Thoracic aorta (tissue), 2 donors: ENCODE measurements at regions not wholly inside any gene's neighbourhood (a gene's known extent, or its start where the extent isn't known, plus 50 kb on each side); places are given as distances from the start of the nearest gene placed in this dataset.

ENCODE experiments used
- ATAC-seq: fragments of 150-250 bp; one replicate; pipeline ENCODE4 v1.8.0; 2017; ENCODE audit warnings: low read depth; ENCODE audit not compliant: insufficient number of reproducible peaks, low FRiP score
- DNase-seq: peaks from one replicate; pipeline ENCODE4 v3.0.0-alpha.2; 2020; ENCODE audit warnings: low spot score
- H3K27ac ChIP-seq, 2 donors: fragments of 200-600 bp; sonication (generic); 1 replicate in 1 of 2; 2 replicates in 1 of 2; pipeline ENCODE4 v1.5.1; 2016; ENCODE audit warnings: mild to moderate bottlenecking in 2 of 2, moderate library complexity in 2 of 2
- H3K27me3 ChIP-seq: fragments of 200-600 bp; sonication (generic); replicated peaks from 2 replicates; pipeline ENCODE4 v1.6.0; 2016; ENCODE audit warnings: mild to moderate bottlenecking; ENCODE audit not compliant: insufficient read depth
- H3K36me3 ChIP-seq: fragments of 200-600 bp; sonication (generic); one replicate; pipeline ENCODE4 v1.5.1; 2016
- H3K4me1 ChIP-seq, 2 donors: fragments of 200-600 bp; sonication (generic); 1 replicate in 1 of 2; 2 replicates in 1 of 2; pipeline versions ENCODE4 v1.5.1 to v1.6.0; 2016; ENCODE audit warnings: low read depth in 2 of 2, mild to moderate bottlenecking in 1 of 2; ENCODE audit not compliant: control insufficient read depth in 1 of 2
- H3K4me3 ChIP-seq: fragments of 200-600 bp; sonication (generic); 2 replicates; pipeline ENCODE4 v1.5.1; 2016; ENCODE audit warnings: mild to moderate bottlenecking
- H3K9me3 ChIP-seq: fragments of 200-600 bp; sonication (generic); 2 replicates; pipeline ENCODE4 v1.5.1; 2016
- TF ChIP-seq, protein P1 (sequence below): fragments of 200-600 bp; sonication (generic); IDR thresholded peaks from one replicate; pipeline ENCODE4 v1.5.1; 2019; ENCODE audit warnings: antibody characterized with exemption

DNA sequence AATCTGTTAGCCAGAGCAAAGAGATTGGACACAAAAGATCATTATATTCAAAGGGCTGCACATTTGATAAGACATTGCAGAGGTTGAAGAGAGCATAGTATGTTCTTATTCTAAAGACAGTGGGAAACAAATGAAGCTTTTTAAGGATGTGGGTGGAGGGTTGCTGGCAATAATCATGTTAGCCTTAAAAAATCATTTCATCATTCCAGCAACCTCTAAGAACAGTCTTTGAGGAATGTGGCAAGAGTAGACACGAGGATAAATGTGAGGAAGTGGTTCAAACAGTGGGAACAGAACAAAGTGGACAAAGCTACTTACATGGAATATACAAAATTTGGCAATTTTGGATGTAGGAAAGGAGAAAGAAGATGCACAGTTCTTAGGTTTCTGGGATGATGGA lies 167.3 kb upstream of the SPRY1 start:
- no peak for DNase-seq
- TF ChIP-seq, protein P1, sequence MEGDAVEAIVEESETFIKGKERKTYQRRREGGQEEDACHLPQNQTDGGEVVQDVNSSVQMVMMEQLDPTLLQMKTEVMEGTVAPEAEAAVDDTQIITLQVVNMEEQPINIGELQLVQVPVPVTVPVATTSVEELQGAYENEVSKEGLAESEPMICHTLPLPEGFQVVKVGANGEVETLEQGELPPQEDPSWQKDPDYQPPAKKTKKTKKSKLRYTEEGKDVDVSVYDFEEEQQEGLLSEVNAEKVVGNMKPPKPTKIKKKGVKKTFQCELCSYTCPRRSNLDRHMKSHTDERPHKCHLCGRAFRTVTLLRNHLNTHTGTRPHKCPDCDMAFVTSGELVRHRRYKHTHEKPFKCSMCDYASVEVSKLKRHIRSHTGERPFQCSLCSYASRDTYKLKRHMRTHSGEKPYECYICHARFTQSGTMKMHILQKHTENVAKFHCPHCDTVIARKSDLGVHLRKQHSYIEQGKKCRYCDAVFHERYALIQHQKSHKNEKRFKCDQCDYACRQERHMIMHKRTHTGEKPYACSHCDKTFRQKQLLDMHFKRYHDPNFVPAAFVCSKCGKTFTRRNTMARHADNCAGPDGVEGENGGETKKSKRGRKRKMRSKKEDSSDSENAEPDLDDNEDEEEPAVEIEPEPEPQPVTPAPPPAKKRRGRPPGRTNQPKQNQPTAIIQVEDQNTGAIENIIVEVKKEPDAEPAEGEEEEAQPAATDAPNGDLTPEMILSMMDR: no peak
- Histone ChIP-seq H3K27me3 (no peaks in the 10 kb centered on the region), H3K36me3 (no peaks in the 10 kb centered on the region), H3K27ac (no peak overlapping the region), H3K4me3 (no peak overlapping the region), H3K9me3 (no peaks in the 10 kb centered on the region), H3K4me1 (peaks cover 24 to 28% of the 10 kb centered on the region in 2 donors)
- ATAC-seq: no peak

- H3K4me3 ChIP-seq: no peak overlapping the region
- DNase-seq (no peak), ATAC-seq (no peak)
- H3K4me1 ChIP-seq: peaks cover 28 to 32% of the 10 kb centered on the region in 2 donors
- H3K27me3 ChIP-seq: no peaks in the 10 kb centered on the region
- no peaks in the 10 kb centered on the region for H3K9me3 ChIP-seq
- no peak overlapping the region for H3K27ac ChIP-seq
- no peaks in the 10 kb centered on the region for H3K36me3 ChIP-seq
- TF ChIP-seq, protein P1: no peak
Observed at GRCh38 chr4:123230061-123230460, 166.5 kb upstream of the SPRY1 start.

GRCh38 chr4:123232439-123232838 lies 164.2 kb upstream of the SPRY1 start:
- TF ChIP-seq, protein P1: no peak
- Histone ChIP-seq H3K9me3 (no peaks in the 10 kb centered on the region), H3K27ac (no peak overlapping the region), H3K4me1 (peaks cover 44 to 53% of the 10 kb centered on the region in 2 donors), H3K27me3 (no peaks in the 10 kb centered on the region), H3K36me3 (no peaks in the 10 kb centered on the region), H3K4me3 (no peak overlapping the region)
- DNase-seq: no peak
- no peak for ATAC-seq

DNA sequence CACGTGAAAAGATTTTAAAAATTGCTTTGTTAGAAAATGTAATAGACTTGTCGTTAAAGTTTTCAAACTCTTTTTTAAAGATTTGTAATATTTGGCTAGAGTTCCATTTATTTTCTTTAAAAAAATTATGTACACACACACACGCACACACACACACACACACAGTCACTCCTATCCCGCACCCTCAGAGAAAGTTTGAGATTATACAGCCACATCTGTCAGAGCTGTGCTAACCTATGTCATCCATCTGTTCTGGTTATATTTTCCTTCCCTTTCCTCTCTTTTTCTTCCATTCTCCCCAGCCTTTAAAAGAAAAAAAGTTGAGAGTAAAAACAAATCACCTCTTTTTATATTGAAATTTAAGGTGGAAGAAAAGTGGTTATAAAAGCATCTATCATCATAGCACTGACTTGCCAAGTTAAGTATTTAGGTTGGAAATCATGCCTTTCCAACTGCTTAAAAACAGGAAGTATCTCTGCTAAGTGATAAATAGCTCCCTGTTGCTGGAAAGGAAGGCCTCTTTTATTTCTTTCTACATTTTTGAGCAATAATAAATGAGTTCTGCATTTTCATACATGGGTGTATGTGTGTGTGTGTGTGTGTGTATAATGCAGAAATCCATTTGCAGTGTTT lies 163.3 kb upstream of the SPRY1 start:
- Histone ChIP-seq H3K27ac (peak overlapping the region; percentile 31 to 54), H3K4me3 (no peak overlapping the region), H3K4me1 (peaks cover 44 to 53% of the 10 kb centered on the region in 2 donors), H3K9me3 (no peaks in the 10 kb centered on the region), H3K27me3 (no peaks in the 10 kb centered on the region), H3K36me3 (no peaks in the 10 kb centered on the region)
- TF ChIP-seq, protein P1: no peak
- DNase-seq (no peak), ATAC-seq (peak; percentile 13)

GRCh38 chr4:123234955-123235354 lies 161.6 kb upstream of the SPRY1 start:
- DNase-seq (no peak), ATAC-seq (no peak)
- TF ChIP-seq, protein P1: no peak
- H3K27ac ChIP-seq: peak overlapping the region; percentile 18 to 54
- H3K4me1 ChIP-seq: peaks cover 44 to 53% of the 10 kb centered on the region in 2 donors
- H3K36me3 ChIP-seq: no peaks in the 10 kb centered on the region
- no peak overlapping the region for H3K4me3 ChIP-seq
- no peaks in the 10 kb centered on the region for H3K27me3 ChIP-seq
- no peaks in the 10 kb centered on the region for H3K9me3 ChIP-seq
